IMR-90 (cell line): ENCODE measurements at regions not wholly inside any gene's neighbourhood (a gene's known extent, or its start where the extent isn't known, plus 50 kb on each side); places are given as distances from the start of the nearest gene placed in this dataset.

Experiments used
- ATAC-seq: fragments of 200-7000 bp; cut with Tn5 transposase; 2 replicates; pipeline ENCODE4 v1.9.1; 2020; ENCODE audit warnings: low read depth, mild to moderate bottlenecking, moderate library complexity
- BruUV-seq: library from RNA; stranded (reverse); fragments of 400-500 nt; replicated peaks from 2 replicates; lab custom pipeline; 2021; lab: Mats Ljungman, UMichigan
- CTCF ChIA-PET: fragments of 300-600 bp; formaldehyde crosslinking; extraction: SDS; loops from one replicate; lab custom pipeline; 2021; ENCODE audit warnings: antibody characterized with exemption; lab: Yijun Ruan, JAX
- POLR2A ChIA-PET: fragments of 300-600 bp; sonication (Branson Sonifier 250); formaldehyde crosslinking; loops from one replicate; lab custom pipeline; 2022; ENCODE audit warnings: antibody characterized with exemption; ENCODE audit not compliant: unreplicated experiment; lab: Charles Lee
- DNase-seq: peaks from one replicate; pipeline ENCODE4 v3.0.0; 2013
- H2AFZ ChIP-seq: replicated peaks from 2 replicates; pipeline ENCODE3; 2013; ENCODE audit warnings: low read length, mild to moderate bottlenecking; ENCODE audit not compliant: poor library complexity
- H2AK5ac ChIP-seq: 2 replicates; pipeline ENCODE4 v1.6.1; 2013; ENCODE audit warnings: low read depth, low read length, inconsistent platforms
- H2AK9ac ChIP-seq: replicated peaks from 2 replicates; pipeline ENCODE3; 2013; ENCODE audit warnings: mild to moderate bottlenecking, low read depth, low read length, moderate library complexity; ENCODE audit not compliant: poor library complexity
- H2BK120ac ChIP-seq: 2 replicates; pipeline ENCODE4 v1.6.1; 2013; ENCODE audit warnings: low read depth, low read length, inconsistent platforms
- H2BK15ac ChIP-seq: 3 replicates; pipeline ENCODE4 v1.6.1; 2013; ENCODE audit warnings: low read depth, low read length, inconsistent platforms
- H2BK20ac ChIP-seq: 2 replicates; pipeline ENCODE4 v1.6.1; 2013; ENCODE audit warnings: low read depth, mild to moderate bottlenecking, inconsistent platforms, low read length, moderate library complexity
- H2BK5ac ChIP-seq: 2 replicates; pipeline ENCODE4 v1.6.1; 2013; ENCODE audit warnings: mild to moderate bottlenecking, low read depth, low read length, inconsistent platforms; ENCODE audit not compliant: poor library complexity, severe bottlenecking
- H3K14ac ChIP-seq: replicated peaks from 2 replicates; pipeline ENCODE4 v1.6.1; 2013; ENCODE audit warnings: low read depth, low read length, inconsistent platforms
- H3K18ac ChIP-seq: 2 replicates; pipeline ENCODE4 v1.6.1; 2013; ENCODE audit warnings: low read depth, low read length, control low read depth
- H3K23ac ChIP-seq: 2 replicates; pipeline ENCODE4 v1.6.1; 2013; ENCODE audit warnings: low read depth, low read length, inconsistent platforms
- H3K27ac ChIP-seq: 2 replicates; pipeline ENCODE4 v1.5.1; 2013; ENCODE audit warnings: mild to moderate bottlenecking, control low read depth, low read length; ENCODE audit not compliant: insufficient read depth
- H3K27me3 ChIP-seq: 2 replicates; pipeline ENCODE4 v1.6.1; 2013; ENCODE audit warnings: low read length; ENCODE audit not compliant: control insufficient read depth, insufficient read depth
- H3K36me3 ChIP-seq: 2 replicates; pipeline ENCODE4 v1.6.1; 2013; ENCODE audit warnings: low read length, mixed read lengths; ENCODE audit not compliant: control insufficient read depth, insufficient read depth
- H3K4ac ChIP-seq: 2 replicates; pipeline ENCODE4 v1.6.1; 2013; ENCODE audit warnings: low read depth, low read length, inconsistent platforms
- H3K4me1 ChIP-seq: 2 replicates; pipeline ENCODE4 v1.6.1; 2013; ENCODE audit warnings: low read length, mixed read lengths; ENCODE audit not compliant: control insufficient read depth, insufficient read depth
- H3K4me2 ChIP-seq: 2 replicates; pipeline ENCODE4 v1.6.1; 2013; ENCODE audit warnings: low read depth, mild to moderate bottlenecking, control low read depth, low read length, moderate library complexity
- H3K4me3 ChIP-seq: 2 replicates; pipeline ENCODE4 v1.5.1; 2013; ENCODE audit warnings: low read depth, mild to moderate bottlenecking, control low read depth, low read length, moderate library complexity; ENCODE audit not compliant: insufficient read depth
- H3K56ac ChIP-seq: 2 replicates; pipeline ENCODE4 v1.6.1; 2013; ENCODE audit warnings: low read length, inconsistent platforms; ENCODE audit not compliant: insufficient read depth; ENCODE audit errors: extremely low read depth
- H3K79me1 ChIP-seq, 2 experiments: 2 replicates each; pipeline ENCODE4 v1.6.1; 2013; ENCODE audit warnings: low read length in 2 of 2, inconsistent platforms in 1 of 2, low read depth in 1 of 2
- H3K9ac ChIP-seq: 2 replicates; pipeline ENCODE4 v1.6.1; 2013; ENCODE audit warnings: low read depth, low read length, control low read depth
- H3K9me1 ChIP-seq: 2 replicates; pipeline ENCODE4 v1.6.1; 2013; ENCODE audit warnings: low read length, inconsistent platforms; ENCODE audit not compliant: insufficient read depth
- H3K9me3 ChIP-seq: 2 replicates; pipeline ENCODE4 v1.6.1; 2013; ENCODE audit warnings: low read length; ENCODE audit not compliant: control insufficient read depth, insufficient read depth
- H4K20me1 ChIP-seq: 2 replicates; pipeline ENCODE4 v1.6.1; 2013; ENCODE audit warnings: low read length, inconsistent platforms; ENCODE audit not compliant: insufficient read depth
- H4K5ac ChIP-seq: 2 replicates; pipeline ENCODE4 v1.6.1; 2013; ENCODE audit warnings: mild to moderate bottlenecking, low read depth, low read length, control low read depth
- H4K8ac ChIP-seq, 2 experiments: 2 replicates each; pipeline ENCODE4 v1.6.1; 2013; ENCODE audit warnings: low read depth in 2 of 2, low read length in 2 of 2, control low read depth in 1 of 2, inconsistent platforms in 1 of 2
- H4K91ac ChIP-seq: 2 replicates; pipeline ENCODE4 v1.6.1; 2013; ENCODE audit warnings: low read depth, low read length, inconsistent platforms; ENCODE audit not compliant: insufficient read depth
- BHLHE40 ChIP-seq: fragments of 150-350 bp; IDR thresholded peaks from 2 replicates; pipeline ENCODE4 v1.6.1; 2016; ENCODE audit warnings: mild to moderate bottlenecking, low read depth, low read length
- CEBPB ChIP-seq: IDR thresholded peaks from 2 replicates; pipeline ENCODE4 v1.6.1; 2012; ENCODE audit warnings: low read depth, low read length, improper control_type of control experiment
- CHD1 ChIP-seq: IDR thresholded peaks from 2 replicates; pipeline ENCODE4 v1.6.1; 2012; ENCODE audit warnings: low read depth, low read length, improper control_type of control experiment
- FOS ChIP-seq: fragments of 150-350 bp; IDR thresholded peaks from 2 replicates; pipeline ENCODE4 v1.6.1; 2016; ENCODE audit warnings: low read depth, low read length
- MAFK ChIP-seq: IDR thresholded peaks from 2 replicates; pipeline ENCODE4 v1.6.1; 2012; ENCODE audit warnings: low read depth, low read length, improper control_type of control experiment
- MAZ ChIP-seq: IDR thresholded peaks from 2 replicates; pipeline ENCODE4 v1.6.1; 2012; ENCODE audit warnings: low read depth, mild to moderate bottlenecking, low read length, improper control_type of control experiment, moderate library complexity, borderline replicate concordance
- MXI1 ChIP-seq: IDR thresholded peaks from 2 replicates; pipeline ENCODE4 v1.6.1; 2012; ENCODE audit warnings: low read depth, mild to moderate bottlenecking, low read length, moderate library complexity, borderline replicate concordance
- NFE2L2 ChIP-seq: fragments of 150-350 bp; IDR thresholded peaks from 2 replicates; pipeline ENCODE4 v1.6.1; 2016; ENCODE audit warnings: low read depth, mild to moderate bottlenecking, low read length
- RAD21 ChIP-seq: IDR thresholded peaks from 2 replicates; pipeline ENCODE4 v1.6.1; 2012; ENCODE audit warnings: low read length, improper control_type of control experiment
- RCOR1 ChIP-seq: IDR thresholded peaks from 2 replicates; pipeline ENCODE4 v1.6.1; 2012; ENCODE audit warnings: mild to moderate bottlenecking, low read length, improper control_type of control experiment; ENCODE audit not compliant: insufficient replicate concordance
- RFX5 ChIP-seq: IDR thresholded peaks from 2 replicates; pipeline ENCODE4 v1.8.0; 2012; ENCODE audit warnings: low read depth, mild to moderate bottlenecking, low read length, moderate library complexity
- SMC3 ChIP-seq: fragments of 150-350 bp; IDR thresholded peaks from 2 replicates; pipeline ENCODE4 v1.6.1; 2016; ENCODE audit warnings: low read depth, mild to moderate bottlenecking, antibody characterized with exemption, low read length, moderate library complexity
- WGBS, 2 experiments: methylation state at CpG; one replicate each; pipeline versions ENCODE4 v1.1.5 to v1.1.7; 2013; ENCODE audit warnings: missing lambda C conversion rate in 2 of 2; ENCODE audit not compliant: insufficient read length in 1 of 2; ENCODE audit errors: extremely low coverage in 2 of 2; 5-methylcytosine and 5-hydroxymethylcytosine counted together
- dilution Hi-C: fragments of 300-500 bp; cut with HindIII; formaldehyde crosslinking; loops from one replicate; pipeline ENCODE4 v1.14.3; 2018; ENCODE audit warnings: low sequenced_read_pairs; ENCODE audit not compliant: unreplicated experiment
- in situ Hi-C: fragments of 300-500 bp; cut with MboI; formaldehyde crosslinking; loops from 3 replicates; pipeline ENCODE4 v1.14.3; 2019; ENCODE audit warnings: low sequenced_read_pairs, inconsistent platforms, mixed read lengths
- intact Hi-C: fragments of 100-400 bp; cut with micrococcal nuclease; formaldehyde crosslinking; loops from 2 replicates; pipeline ENCODE4 v1.10.0; 2022
- TF ChIP-seq, protein P1 (sequence below): fragments of 150-350 bp; IDR thresholded peaks from 2 replicates; pipeline ENCODE4 v1.6.1; 2016; ENCODE audit warnings: low read depth, mild to moderate bottlenecking, low read length, moderate library complexity, borderline replicate concordance
- TF ChIP-seq, protein P2 (sequence below): fragments of 150-350 bp; IDR thresholded peaks from 2 replicates; pipeline ENCODE4 v1.6.1; 2017; ENCODE audit warnings: mild to moderate bottlenecking, antibody characterized with exemption, low read length, low read depth

DNA sequence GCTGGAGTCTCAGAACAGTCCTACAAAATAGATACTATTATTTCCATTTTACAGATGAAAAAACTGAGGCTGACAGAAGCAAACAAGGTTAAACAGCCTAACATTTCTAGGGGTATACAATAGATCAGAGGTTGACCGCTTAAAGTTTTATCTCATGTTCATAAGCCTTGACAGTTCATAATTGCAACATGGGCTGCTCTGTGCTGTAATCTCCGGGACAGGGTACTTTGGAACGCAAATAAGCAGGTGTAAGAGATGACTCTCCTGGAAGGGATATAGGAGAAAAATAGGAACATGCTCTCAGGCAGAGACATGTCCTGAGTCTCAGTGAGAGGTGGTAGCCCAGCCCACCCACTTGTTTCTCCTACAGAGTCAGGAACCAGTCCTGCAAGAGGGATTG lies 72.8 kb upstream of the RBM19 start:
- DNase-seq (no peak), ATAC-seq (no peak)
- Histone ChIP-seq H3K27ac (no peak overlapping the region), H3K36me3 (no peaks in the 10 kb centered on the region), H3K9ac (no peak overlapping the region), H3K14ac (no peak overlapping the region), H4K8ac (no peak overlapping the region), H4K20me1 (no peaks in the 10 kb centered on the region), H3K56ac (no peak overlapping the region), H3K18ac (no peak overlapping the region), H2AK5ac (no peak overlapping the region), H2AFZ (no peak overlapping the region), H3K27me3 (peaks cover 2% of the 10 kb centered on the region; the same call in 1 of the 2 replicates), H2BK15ac (no peak overlapping the region), H3K4me1 (no peaks in the 10 kb centered on the region), H3K9me1 (no peaks in the 10 kb centered on the region), H3K23ac (no peak overlapping the region), H2AK9ac (no peak overlapping the region), H3K4me3 (no peak overlapping the region), H2BK20ac (no peak overlapping the region), H3K4ac (no peak overlapping the region), H4K5ac (no peak overlapping the region), H3K9me3 (no peaks in the 10 kb centered on the region), H2BK120ac (no peak overlapping the region), H4K91ac (no peak overlapping the region), H2BK5ac (no peak overlapping the region), H3K4me2 (no peak overlapping the region), H3K79me1 (no peaks in the 10 kb centered on the region)
- in situ Hi-C loops (no loop called here), dilution Hi-C loops (no loop called here), intact Hi-C loops (no loop called here)
- ChIA-PET POLR2A (no interaction called here), CTCF (no interaction called here)
- no CpG with 5 or more reads among the region's 3 CpGs for WGBS, 2 experiments
- TF ChIP-seq FOS (no peak), CHD1 (no peak), RFX5 (no peak), MAFK (no peak), RCOR1 (no peak), MAZ (no peak), BHLHE40 (no peak), CEBPB (no peak), NFE2L2 (no peak), SMC3 (no peak), RAD21 (no peak), MXI1 (no peak)
- TF ChIP-seq, protein P1, sequence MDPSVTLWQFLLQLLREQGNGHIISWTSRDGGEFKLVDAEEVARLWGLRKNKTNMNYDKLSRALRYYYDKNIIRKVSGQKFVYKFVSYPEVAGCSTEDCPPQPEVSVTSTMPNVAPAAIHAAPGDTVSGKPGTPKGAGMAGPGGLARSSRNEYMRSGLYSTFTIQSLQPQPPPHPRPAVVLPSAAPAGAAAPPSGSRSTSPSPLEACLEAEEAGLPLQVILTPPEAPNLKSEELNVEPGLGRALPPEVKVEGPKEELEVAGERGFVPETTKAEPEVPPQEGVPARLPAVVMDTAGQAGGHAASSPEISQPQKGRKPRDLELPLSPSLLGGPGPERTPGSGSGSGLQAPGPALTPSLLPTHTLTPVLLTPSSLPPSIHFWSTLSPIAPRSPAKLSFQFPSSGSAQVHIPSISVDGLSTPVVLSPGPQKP: no peak
- TF ChIP-seq, protein P2, sequence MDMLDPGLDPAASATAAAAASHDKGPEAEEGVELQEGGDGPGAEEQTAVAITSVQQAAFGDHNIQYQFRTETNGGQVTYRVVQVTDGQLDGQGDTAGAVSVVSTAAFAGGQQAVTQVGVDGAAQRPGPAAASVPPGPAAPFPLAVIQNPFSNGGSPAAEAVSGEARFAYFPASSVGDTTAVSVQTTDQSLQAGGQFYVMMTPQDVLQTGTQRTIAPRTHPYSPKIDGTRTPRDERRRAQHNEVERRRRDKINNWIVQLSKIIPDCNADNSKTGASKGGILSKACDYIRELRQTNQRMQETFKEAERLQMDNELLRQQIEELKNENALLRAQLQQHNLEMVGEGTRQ: no peak
- BruUV-seq: no TSS peak
